Psoas muscle (tissue), 7 donors: ENCODE measurements at regions not wholly inside any gene's neighbourhood (a gene's known extent, or its start where the extent isn't known, plus 50 kb on each side); places are given as distances from the start of the nearest gene placed in this dataset.

Experiments used
- ATAC-seq, 4 donors: fragments of 200-7000 bp; cut with Tn5 transposase; one replicate each; pipeline ENCODE4 v1.9.1; 2020; ENCODE audit warnings: moderate library complexity in 3 of 4, mild to moderate bottlenecking in 2 of 4
- DNase-seq, 2 donors: peaks; one replicate each; pipeline ENCODE4 v3.0.0-alpha.2; 2020
- H3K27ac ChIP-seq: fragments of 200-600 bp; one replicate; pipeline ENCODE4 v1.8.0; 2022
- H3K27me3 ChIP-seq, 3 donors: fragments of 200-600 bp in 1 of 3; one replicate each; pipeline versions ENCODE4 v1.6.1 to v1.8.0; 2013 to 2022; ENCODE audit warnings: low read length in 2 of 3, mild to moderate bottlenecking in 2 of 3, moderate library complexity in 1 of 3; ENCODE audit not compliant: insufficient read depth in 3 of 3
- H3K36me3 ChIP-seq, 2 donors: fragments of 200-600 bp in 1 of 2; one replicate each; pipeline versions ENCODE4 v1.6.1 to v1.8.0; 2013 to 2022; ENCODE audit warnings: low read depth in 1 of 2, mild to moderate bottlenecking in 1 of 2, moderate library complexity in 1 of 2; ENCODE audit not compliant: insufficient read depth in 1 of 2
- H3K4me1 ChIP-seq: fragments of 200-600 bp; one replicate; pipeline ENCODE4 v1.8.0; 2022
- H3K4me3 ChIP-seq: fragments of 200-600 bp; one replicate; pipeline ENCODE4 v1.8.0; 2022; ENCODE audit warnings: mild to moderate bottlenecking
- H3K9me3 ChIP-seq: fragments of 200-600 bp; one replicate; pipeline ENCODE4 v1.8.0; 2022
- CTCF ChIP-seq: fragments of 200-600 bp; IDR thresholded peaks from one replicate; pipeline ENCODE4 v1.8.0; 2022; ENCODE audit warnings: antibody characterized with exemption
- WGBS, 3 donors: extraction: QIAGEN DNeasy Blood & Tissue Kit; methylation state at CpG; one replicate each; pipeline versions ENCODE4 v1.1.6 to v1.1.7; 2013; 5-methylcytosine and 5-hydroxymethylcytosine counted together
- intact Hi-C, 2 donors: fragments of 100-400 bp; cut with DNase I; formaldehyde crosslinking; loops; one replicate each; pipeline versions ENCODE4 v1.11.0 to v1.14.2; 2022
- donor health status: healthy with polysubstance abuse.
- donor health status: DM: no; HTN: no; CAD: no; lungs with moderate emphysema.
- donor health status: Bipolar disorder and iron deficiency.
- donor health status: healthy.
- donor health status: DM: yes; HTN: yes; CAD: no.
- donor health status: DM: no; HTN: no; CAD: no.
- donor health status: DM: yes; HTN: yes; CAD: no.

DNA sequence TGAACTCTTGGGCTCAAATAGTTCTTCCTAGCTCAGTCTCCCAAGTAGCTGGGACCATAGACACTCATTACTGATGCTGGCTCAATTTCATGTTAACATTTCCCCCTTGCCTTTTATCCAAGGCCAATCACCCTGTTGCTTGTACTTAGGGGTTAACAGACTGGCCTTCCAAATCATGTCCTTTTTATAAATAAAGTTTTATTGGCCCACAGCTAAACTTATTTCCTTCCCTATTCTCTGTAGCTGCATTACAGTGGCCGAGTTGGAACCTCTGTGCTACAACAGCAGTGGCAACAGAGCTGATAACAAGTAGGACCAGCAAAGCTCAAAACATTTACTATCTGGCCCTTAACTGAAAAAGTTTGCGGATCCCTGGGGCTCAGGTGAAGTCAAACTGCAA, 109.8 kb downstream of the ZFP64 start:
- H3K4me3 ChIP-seq, result no peak overlapping the region
- WGBS, 3 donors, result 86 to 94% (median 86%) methylated on average over 2 of the region's 2 CpGs
- H3K36me3 ChIP-seq, result no peaks in the 10 kb centered on the region
- H3K27me3 ChIP-seq, result no peaks in the 10 kb centered on the region
- no peaks in the 10 kb centered on the region for H3K4me1 ChIP-seq
- no peak for ATAC-seq
- intact Hi-C loops, result loop anchor here in 1 of 2 donors (5.0 to 10.0 kb wide), 2 partner anchors 287 to 439 kb away; no protein-coding TSS in a partner anchor
- DNase-seq, result no peak
- no peak for TF ChIP-seq CTCF
- no peak overlapping the region for H3K27ac ChIP-seq
- peaks cover 3% of the 10 kb centered on the region for H3K9me3 ChIP-seq

DNA sequence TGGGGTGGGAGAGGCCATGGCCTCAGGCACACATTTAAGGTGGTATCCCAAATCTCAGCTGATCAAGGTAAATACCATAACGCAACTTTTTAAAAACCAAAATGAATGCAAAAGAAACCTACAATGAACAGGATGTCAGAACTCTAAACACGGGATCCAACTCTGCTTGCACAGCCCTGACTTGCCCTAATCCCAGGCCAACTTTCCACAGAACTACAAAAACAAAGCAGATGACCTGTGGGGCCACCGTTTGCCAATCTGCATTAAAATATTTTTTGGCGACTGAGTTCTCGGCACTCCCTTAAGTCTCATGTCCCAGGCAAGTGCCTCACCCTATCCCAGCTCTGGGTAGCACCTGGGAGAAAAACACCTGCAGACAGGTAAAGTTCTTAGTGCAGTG, 110.5 kb downstream of the ZFP64 start:
- ATAC-seq, result no peak
- WGBS, 3 donors, result 68 to 76% (median 72%) methylated on average over 5 of the region's 5 CpGs

DNA sequence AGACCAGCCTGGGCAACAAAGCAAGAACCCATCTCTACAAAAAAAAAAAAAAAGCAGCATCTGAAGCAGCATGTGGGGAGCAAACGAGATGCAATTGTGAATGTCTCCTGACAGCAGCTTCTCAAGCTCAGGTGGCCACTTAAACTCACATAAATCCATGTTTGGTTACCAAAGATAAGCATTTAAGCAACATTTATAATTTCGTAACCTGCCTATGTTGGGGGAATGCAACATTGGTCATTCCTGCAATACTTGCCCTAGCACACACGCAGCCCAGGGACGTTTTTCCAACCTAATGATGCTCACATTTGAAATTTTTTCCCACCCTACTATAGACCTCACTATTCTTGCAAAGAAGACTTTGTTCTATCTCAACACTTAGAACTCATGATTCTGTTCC, 113.3 kb downstream of the ZFP64 start:
- no peaks in the 10 kb centered on the region for H3K36me3 ChIP-seq
- no peak for ATAC-seq
- no peaks in the 10 kb centered on the region for H3K9me3 ChIP-seq
- TF ChIP-seq CTCF, result no peak
- 87 to 89% (median 88%) methylated on average over 4 of the region's 4 CpGs for WGBS, 3 donors
- no peak overlapping the region for H3K27ac ChIP-seq
- no peaks in the 10 kb centered on the region for H3K27me3 ChIP-seq
- no peak overlapping the region for H3K4me3 ChIP-seq
- no peaks in the 10 kb centered on the region for H3K4me1 ChIP-seq
- no peak for DNase-seq
- intact Hi-C loops, result no loop called here

More for the DNA sequence above, 110.5 kb downstream of the ZFP64 start:
- TF ChIP-seq CTCF, result no peak
- no peak for DNase-seq
- H3K4me3 ChIP-seq, result no peak overlapping the region
- no peak overlapping the region for H3K27ac ChIP-seq
- no peaks in the 10 kb centered on the region for H3K27me3 ChIP-seq
- H3K9me3 ChIP-seq, result no peaks in the 10 kb centered on the region
- H3K36me3 ChIP-seq, result no peaks in the 10 kb centered on the region
- no peaks in the 10 kb centered on the region for H3K4me1 ChIP-seq
- intact Hi-C loops, result loop anchor here in 1 of 2 donors (5.0 to 10.0 kb wide), 2 partner anchors 286 to 439 kb away; no protein-coding TSS in a partner anchor

GRCh38 chr20:52076164-52076563, 115.4 kb downstream of the ZFP64 start:
- no peaks in the 10 kb centered on the region for H3K36me3 ChIP-seq
- ATAC-seq (no peak), DNase-seq (no peak)
- no peak overlapping the region for H3K27ac ChIP-seq
- no peak for TF ChIP-seq CTCF
- no peaks in the 10 kb centered on the region for H3K4me1 ChIP-seq
- H3K4me3 ChIP-seq, result no peak overlapping the region
- WGBS, 3 donors, result 73 to 82% (median 75%) methylated on average over 2 of the region's 2 CpGs
- no peaks in the 10 kb centered on the region for H3K27me3 ChIP-seq
- intact Hi-C loops, result no loop called here
- no peaks in the 10 kb centered on the region for H3K9me3 ChIP-seq

DNA sequence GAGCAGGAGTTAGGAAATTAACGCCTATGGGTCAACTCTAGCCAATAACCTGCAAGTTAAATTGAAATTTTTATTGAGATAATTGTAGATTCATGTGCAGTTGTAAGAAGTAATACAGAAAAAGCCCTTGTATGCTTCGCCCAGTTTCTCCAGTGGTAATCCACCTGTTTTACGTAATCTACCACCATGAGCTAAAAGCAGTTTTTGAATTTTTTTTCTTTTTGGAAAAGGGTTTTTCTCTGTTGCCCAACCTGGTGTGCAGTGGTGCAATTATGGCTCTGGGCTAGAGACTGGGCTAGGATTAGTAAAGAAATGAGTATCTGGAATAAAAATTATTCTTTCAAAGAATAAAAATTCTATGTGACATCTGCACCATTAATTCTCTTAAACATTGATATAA, 116.2 kb downstream of the ZFP64 start:
- Histone ChIP-seq H3K9me3 (no peaks in the 10 kb centered on the region), H3K27ac (no peak overlapping the region), H3K36me3 (no peaks in the 10 kb centered on the region), H3K4me1 (no peaks in the 10 kb centered on the region), H3K27me3 (no peaks in the 10 kb centered on the region), H3K4me3 (no peak overlapping the region)
- intact Hi-C loops, result no loop called here
- TF ChIP-seq CTCF, result no peak
- ATAC-seq (no peak), DNase-seq (no peak)
- 62 to 82% (median 63%) methylated on average over 3 of the region's 3 CpGs for WGBS, 3 donors
